Right atrium auricular region (tissue), 2 donors: ENCODE measurements at regions not wholly inside any gene's neighbourhood (a gene's known extent, or its start where the extent isn't known, plus 50 kb on each side); places are given as distances from the start of the nearest gene placed in this dataset.

Source experiments
- DNase-seq: peaks from one replicate; pipeline ENCODE4 v3.0.0-alpha.2; 2019; ENCODE audit warnings: low spot score
- H3K27ac ChIP-seq, 2 donors: fragments of 200-600 bp; sonication (generic); 1 replicate in 1 of 2; 2 replicates in 1 of 2; pipeline ENCODE4 v1.5.1; 2016 to 2019
- H3K27me3 ChIP-seq, 2 donors: fragments of 200-600 bp; sonication (generic); one replicate each; pipeline versions ENCODE4 v1.5.1 to v1.6.0; 2017 to 2019
- H3K36me3 ChIP-seq: fragments of 200-600 bp; sonication (generic); one replicate; pipeline ENCODE4 v1.5.1; 2016
- H3K4me1 ChIP-seq, 2 donors: fragments of 200-600 bp; sonication (generic); one replicate each; pipeline versions ENCODE4 v1.5.1 to v1.6.0; 2017 to 2019
- H3K4me3 ChIP-seq, 2 donors: fragments of 200-600 bp; sonication (generic); 1 replicate in 1 of 2; 2 replicates in 1 of 2; pipeline ENCODE4 v1.5.1; 2017 to 2019; ENCODE audit warnings: mild to moderate bottlenecking in 1 of 2, moderate library complexity in 1 of 2
- H3K9me3 ChIP-seq, 2 donors: fragments of 200-600 bp; sonication (generic); one replicate each; pipeline ENCODE4 v1.5.1; 2019
- TF ChIP-seq, protein P1 (sequence below), 2 donors: fragments of 200-600 bp; sonication (generic); IDR thresholded peaks; one replicate each; pipeline ENCODE4 v1.5.1; 2019; ENCODE audit warnings: antibody characterized with exemption in 2 of 2

GRCh38 chr1:96187020-96187419 lies 534.6 kb upstream of the PTBP2 start:
- H3K4me3 ChIP-seq, result no peak overlapping the region
- H3K9me3 ChIP-seq, result peaks cover 0 to 11% of the 10 kb centered on the region in 2 donors
- H3K27ac ChIP-seq, result no peak overlapping the region
- H3K27me3 ChIP-seq, result no peaks in the 10 kb centered on the region
- DNase-seq, result no peak
- TF ChIP-seq, protein P1, sequence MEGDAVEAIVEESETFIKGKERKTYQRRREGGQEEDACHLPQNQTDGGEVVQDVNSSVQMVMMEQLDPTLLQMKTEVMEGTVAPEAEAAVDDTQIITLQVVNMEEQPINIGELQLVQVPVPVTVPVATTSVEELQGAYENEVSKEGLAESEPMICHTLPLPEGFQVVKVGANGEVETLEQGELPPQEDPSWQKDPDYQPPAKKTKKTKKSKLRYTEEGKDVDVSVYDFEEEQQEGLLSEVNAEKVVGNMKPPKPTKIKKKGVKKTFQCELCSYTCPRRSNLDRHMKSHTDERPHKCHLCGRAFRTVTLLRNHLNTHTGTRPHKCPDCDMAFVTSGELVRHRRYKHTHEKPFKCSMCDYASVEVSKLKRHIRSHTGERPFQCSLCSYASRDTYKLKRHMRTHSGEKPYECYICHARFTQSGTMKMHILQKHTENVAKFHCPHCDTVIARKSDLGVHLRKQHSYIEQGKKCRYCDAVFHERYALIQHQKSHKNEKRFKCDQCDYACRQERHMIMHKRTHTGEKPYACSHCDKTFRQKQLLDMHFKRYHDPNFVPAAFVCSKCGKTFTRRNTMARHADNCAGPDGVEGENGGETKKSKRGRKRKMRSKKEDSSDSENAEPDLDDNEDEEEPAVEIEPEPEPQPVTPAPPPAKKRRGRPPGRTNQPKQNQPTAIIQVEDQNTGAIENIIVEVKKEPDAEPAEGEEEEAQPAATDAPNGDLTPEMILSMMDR (IDR thresholded peaks at IDR 0.05), result no peak
- H3K4me1 ChIP-seq, result no peaks in the 10 kb centered on the region
- no peaks in the 10 kb centered on the region for H3K36me3 ChIP-seq

- Histone ChIP-seq H3K4me1 (no peaks in the 10 kb centered on the region), H3K9me3 (peaks cover 0 to 11% of the 10 kb centered on the region in 2 donors), H3K27ac (no peak overlapping the region), H3K27me3 (no peaks in the 10 kb centered on the region), H3K36me3 (no peaks in the 10 kb centered on the region), H3K4me3 (no peak overlapping the region)
- TF ChIP-seq, protein P1 (IDR thresholded peaks at IDR 0.05), result no peak
- no peak for DNase-seq
Observed at GRCh38 chr1:96191165-96191564, 530.4 kb upstream of the PTBP2 start.

GRCh38 chr1:96206451-96206850 lies 515.1 kb upstream of the PTBP2 start:
- DNase-seq, result no peak
- Histone ChIP-seq H3K4me3 (no peak overlapping the region), H3K4me1 (no peaks in the 10 kb centered on the region), H3K27me3 (no peaks in the 10 kb centered on the region), H3K9me3 (no peaks in the 10 kb centered on the region), H3K36me3 (no peaks in the 10 kb centered on the region), H3K27ac (no peak overlapping the region)
- TF ChIP-seq, protein P1 (IDR thresholded peaks at IDR 0.05), result no peak

GRCh38 chr1:96207936-96208335 lies 513.6 kb upstream of the PTBP2 start:
- Histone ChIP-seq H3K9me3 (no peaks in the 10 kb centered on the region), H3K27ac (no peak overlapping the region), H3K4me3 (no peak overlapping the region), H3K4me1 (no peaks in the 10 kb centered on the region), H3K27me3 (no peaks in the 10 kb centered on the region), H3K36me3 (no peaks in the 10 kb centered on the region)
- TF ChIP-seq, protein P1 (IDR thresholded peaks at IDR 0.05), result no peak
- DNase-seq, result no peak

DNA sequence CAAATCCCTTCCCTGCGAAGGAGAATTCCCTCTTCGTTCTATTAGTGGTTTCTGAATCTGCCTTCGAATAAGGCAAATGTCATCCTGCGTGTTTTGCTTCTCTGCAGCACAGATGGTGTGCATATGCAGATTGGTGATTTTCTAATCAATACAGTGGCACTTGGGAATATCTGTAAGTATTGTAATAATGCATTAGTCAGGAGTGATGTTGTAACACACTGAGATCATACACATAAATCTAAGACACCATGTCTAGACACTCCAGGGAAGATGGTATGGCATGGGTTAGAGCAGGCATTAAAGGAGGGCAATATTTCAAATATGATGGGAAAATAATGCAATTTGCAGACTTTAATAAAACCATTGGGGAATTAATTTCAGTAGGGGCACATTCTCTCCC lies 513.2 kb upstream of the PTBP2 start:
- Histone ChIP-seq H3K4me1 (no peaks in the 10 kb centered on the region), H3K9me3 (no peaks in the 10 kb centered on the region), H3K36me3 (no peaks in the 10 kb centered on the region), H3K27me3 (no peaks in the 10 kb centered on the region), H3K4me3 (no peak overlapping the region), H3K27ac (no peak overlapping the region)
- TF ChIP-seq, protein P1 (IDR thresholded peaks at IDR 0.05), result no peak
- DNase-seq, result no peak

GRCh38 chr1:96210054-96210453 lies 511.5 kb upstream of the PTBP2 start:
- TF ChIP-seq, protein P1 (IDR thresholded peaks at IDR 0.05), result no peak

More at GRCh38 chr1:96210054-96210453, 511.5 kb upstream of the PTBP2 start:
- no peak for DNase-seq
- no peaks in the 10 kb centered on the region for H3K4me1 ChIP-seq
- H3K27ac ChIP-seq, result no peak overlapping the region
- no peaks in the 10 kb centered on the region for H3K27me3 ChIP-seq
- no peaks in the 10 kb centered on the region for H3K9me3 ChIP-seq
- no peaks in the 10 kb centered on the region for H3K36me3 ChIP-seq
- no peak overlapping the region for H3K4me3 ChIP-seq
